NCI-H748 (cell line): ENCODE measurements at regions not wholly inside any gene's neighbourhood (a gene's known extent, or its start where the extent isn't known, plus 50 kb on each side); places are given as distances from the start of the nearest gene placed in this dataset.
"Not testable (repeated sequence)": the region's sequence is repeated elsewhere in the genome, so short reads cannot be mapped to it uniquely, and the experiment has no call there.

ENCODE experiments used
- DNase-seq: peaks from one replicate; lab custom pipeline; 2025; ENCODE audit not compliant: unreplicated experiment; lab: John Stamatoyannopoulos, UW

DNA sequence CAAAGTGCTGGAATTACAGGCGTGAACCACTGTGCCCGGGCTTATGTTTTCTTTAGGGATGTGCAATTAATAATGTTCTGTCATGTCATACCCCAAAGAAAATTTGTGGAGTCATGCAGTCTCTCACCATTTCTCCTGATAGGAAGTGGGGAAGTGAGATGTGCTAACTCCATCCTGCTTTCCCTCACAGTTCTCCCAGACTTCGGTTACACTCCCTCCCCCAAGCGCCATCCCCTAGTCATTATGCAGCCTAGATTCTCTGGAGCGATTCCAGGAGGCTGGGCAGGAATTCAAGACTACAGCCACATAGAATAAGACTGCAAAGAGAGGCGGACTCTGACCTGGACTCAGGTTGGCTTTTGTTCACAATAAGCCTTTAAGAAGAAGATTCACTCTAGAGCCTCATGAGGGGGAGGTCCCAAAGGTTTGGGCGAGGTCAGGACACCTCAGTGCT is 271.4 kb downstream of the ALDH8A1 start:
- DNase-seq: peak; percentile 49

DNA sequence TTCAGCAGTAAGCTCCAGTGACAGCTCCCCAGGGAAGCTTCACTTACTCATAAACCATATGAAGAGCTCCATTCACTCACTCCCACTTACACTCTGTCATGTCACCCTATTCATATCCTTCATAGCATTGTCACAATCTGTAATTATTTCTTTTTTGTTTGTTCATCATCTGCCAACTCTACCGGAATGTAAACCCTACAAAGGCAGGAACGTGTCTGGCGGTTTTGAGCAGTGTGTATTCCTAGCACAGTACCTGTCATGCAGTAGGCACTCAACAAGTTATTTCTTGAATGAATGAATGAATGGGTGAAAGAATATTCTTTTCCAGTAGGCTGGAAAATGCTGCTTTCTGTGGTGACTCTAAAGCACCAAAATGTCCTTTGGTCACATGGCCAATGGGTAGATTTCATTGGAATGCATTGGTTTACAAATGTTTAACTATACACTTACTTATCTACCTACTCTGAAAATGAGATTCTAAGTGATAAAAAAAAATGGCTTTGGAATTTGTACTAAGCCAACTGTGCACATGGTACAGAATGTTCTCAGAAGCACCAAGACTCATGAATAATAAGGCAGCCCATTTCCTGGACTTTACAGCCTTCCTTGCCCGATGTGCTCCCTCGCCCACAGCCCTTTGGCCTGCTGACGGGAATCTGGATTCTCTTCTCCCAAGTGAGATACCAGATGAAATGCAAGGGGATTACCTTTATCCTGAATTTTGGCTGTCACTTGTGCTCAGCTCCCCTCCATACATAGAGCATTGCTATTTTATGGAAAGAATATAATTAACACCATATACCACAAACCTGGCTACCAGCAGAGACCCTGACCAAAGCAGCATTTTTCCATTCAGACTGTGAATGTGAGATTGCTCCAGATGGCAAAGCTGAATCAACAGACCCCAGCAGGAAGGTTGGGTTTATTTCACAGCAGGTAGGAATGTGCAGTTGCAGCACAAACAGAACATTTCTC is 273.3 kb downstream of the ALDH8A1 start:
- DNase-seq: peak; percentile 86

DNA sequence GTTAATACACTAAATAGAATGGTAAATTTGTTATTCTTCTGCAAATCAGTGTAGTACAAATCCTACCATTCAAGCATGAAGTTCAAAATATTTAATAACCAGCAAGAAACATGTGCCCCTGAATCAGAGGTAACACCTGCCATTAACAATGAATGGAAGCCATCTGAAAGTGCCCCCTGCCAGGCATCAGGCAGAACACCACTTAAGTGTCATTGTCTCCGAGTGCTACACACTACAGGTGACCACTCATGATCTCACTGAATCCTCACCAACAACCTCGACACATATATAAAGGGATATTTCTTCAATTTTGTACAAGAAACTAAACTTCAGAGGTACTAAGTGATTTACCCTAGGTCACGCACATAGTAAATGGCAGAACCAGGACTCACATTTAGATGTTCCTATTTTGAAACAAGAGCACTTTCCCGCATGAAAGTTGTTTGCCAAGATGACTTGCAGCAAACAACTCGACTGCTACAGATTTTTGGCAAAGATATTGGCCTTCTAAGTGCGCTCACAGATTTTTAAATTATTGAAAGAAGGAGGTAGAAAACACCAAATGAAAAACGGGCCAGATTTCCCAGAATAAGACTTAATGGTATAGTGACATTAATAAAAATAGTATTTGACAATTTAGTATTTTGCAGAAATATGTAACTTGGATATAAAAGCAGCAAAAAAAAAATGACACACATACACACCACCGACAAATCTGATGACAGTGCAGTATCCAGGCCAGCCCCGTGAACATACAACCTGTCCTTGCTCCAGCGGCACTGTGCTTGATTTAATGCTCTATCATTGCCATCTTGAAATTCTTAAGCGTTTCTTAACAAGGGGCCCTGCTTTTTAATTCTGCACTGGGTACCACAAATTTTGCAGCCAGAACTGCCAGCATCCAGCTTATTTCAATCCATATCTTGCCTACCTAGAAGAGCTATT is 274.5 kb downstream of the ALDH8A1 start:
- peak; percentile 97 for DNase-seq

DNA sequence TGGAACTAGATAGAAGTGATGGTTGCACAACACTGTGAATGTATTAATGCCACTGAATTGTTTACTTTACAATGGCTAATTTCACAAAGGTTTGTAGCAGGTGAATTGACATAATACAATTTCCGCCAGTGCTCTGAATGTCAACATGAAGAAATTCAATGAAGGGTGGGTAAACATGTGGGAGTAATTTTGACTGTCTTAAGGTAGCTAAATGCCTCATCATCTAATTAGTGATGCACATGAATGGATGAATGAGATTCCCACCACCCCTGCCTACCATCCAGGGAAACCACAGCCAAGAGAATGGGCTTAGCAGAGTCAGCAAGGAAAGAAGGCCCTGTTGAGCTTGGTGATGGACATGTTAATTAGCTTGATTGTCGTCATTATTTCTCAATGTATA is 275.3 kb downstream of the ALDH8A1 start:
- peak; percentile 98 for DNase-seq

DNA sequence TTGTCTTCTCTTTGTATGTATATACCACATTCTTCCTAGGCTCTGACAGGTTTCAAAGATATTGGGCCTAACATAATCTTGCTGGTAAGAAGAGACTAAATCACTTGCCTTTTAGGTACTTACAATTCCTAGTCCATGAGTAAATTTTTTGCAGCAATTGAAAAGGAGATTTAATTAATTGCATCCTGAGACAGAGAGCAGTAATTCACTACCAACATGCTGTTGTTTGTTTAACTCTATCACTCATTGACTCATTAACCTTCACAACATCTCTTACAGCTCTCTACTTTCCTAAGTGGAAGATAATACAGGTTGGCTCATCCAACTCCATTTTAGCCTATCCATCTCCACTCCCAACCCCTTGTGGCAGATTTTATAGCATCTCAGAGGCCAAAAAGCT is 280.4 kb downstream of the ALDH8A1 start:
- peak; percentile 34 for DNase-seq

DNA sequence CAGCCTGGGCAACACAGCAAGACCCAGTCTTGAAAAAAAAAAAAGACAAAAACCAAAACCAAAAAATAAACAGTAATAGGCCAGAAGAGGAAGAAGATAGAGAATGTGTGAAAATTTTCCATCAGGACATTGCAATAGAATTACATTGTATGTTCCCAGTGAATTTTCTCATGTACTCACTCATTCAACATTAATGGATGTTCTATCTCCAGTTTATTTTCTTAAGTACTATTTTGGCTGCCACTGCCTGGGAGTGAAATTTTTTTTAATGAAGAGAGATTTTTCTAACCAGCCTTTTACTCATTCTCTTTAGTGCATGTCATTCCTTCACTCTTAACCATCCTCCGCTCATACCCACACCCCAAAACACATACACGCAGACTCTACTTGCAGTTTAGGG is 282.8 kb downstream of the ALDH8A1 start:
- DNase-seq: no peak

DNA sequence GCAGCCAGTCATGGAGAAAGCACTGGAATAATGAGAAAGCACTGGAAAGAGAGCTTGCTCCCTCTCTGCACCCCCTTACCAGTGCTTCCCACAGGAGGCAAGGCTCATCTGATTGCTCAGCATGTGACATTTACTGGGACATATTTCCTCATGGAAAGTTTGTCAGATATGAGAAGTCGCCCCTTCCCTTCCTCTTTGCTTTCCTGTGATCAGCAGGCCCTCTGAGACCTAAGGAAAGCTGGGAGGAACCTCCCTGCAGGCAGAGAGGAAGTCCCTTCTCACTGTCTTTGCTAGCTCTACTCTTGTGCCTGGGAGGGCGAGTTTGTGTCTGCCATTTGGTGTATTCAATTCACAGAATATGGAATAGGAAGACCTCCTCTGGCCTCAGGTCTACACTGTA is 283.8 kb downstream of the ALDH8A1 start:
- no peak for DNase-seq

DNA sequence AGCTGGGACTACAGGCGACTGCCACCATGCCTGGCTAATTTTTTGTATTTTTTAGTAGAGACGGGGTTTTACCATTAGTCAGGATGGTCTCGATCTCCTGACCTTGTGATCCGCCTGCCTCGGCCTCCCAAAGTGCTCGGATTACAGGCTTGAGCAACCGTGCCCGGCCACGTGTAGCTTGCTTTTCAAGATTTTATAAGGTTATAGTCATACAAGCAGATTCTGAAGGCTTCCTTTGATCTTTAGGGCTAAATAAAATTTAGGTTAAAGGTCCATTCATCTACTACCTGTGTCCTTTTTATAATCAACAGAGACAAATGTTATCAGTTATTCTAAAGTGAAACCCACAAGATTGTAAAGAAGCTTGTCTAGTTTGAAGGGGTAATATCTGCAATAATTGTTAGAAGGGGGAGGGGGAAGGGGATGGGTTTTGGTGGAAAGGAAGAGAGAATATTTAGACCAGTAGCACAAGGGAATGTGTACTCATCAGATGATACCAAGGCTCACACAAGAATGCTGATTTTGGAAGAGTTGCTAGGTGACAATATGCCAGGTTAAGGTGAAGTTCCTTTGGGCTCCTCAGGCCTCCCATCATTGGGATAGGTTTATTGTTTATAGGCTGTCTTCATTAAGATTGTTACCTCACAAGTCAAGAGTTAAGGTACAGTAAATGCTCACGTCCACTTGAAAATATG is 284.7 kb downstream of the ALDH8A1 start:
- no peak for DNase-seq

DNA sequence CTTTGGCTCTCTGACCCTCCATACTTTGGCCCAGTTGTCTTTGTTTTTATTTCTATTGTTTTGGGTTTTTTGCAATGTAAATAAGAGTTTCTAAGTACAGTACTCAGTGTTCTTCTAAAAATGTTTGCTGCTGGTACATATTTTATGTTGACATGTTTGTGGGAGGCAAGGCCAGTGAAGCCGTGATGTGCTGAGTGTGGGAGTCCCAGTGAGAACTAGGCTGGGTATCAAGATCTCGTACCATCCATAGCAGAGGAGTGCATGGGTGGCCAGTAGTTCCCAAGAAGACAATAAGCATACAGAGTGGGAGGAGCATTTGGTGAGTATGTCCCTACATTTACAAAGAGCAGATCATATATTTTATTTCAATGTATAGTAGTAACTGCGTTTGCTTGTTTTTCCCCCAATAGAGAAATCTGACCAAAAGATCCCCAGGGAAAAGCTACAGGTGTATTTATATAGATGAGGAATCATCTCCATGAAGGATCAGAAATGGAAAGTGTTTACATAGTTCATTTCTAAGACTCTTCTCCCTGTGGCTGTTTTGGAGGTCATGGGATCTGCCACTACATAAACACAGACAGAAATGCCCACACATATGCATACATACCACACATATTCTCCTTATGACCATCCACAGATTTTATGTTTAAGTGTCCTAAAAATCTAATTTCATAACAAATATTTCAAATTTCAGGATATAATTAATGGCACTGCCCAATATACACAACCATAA is 285.9 kb downstream of the ALDH8A1 start:
- no peak for DNase-seq

DNA sequence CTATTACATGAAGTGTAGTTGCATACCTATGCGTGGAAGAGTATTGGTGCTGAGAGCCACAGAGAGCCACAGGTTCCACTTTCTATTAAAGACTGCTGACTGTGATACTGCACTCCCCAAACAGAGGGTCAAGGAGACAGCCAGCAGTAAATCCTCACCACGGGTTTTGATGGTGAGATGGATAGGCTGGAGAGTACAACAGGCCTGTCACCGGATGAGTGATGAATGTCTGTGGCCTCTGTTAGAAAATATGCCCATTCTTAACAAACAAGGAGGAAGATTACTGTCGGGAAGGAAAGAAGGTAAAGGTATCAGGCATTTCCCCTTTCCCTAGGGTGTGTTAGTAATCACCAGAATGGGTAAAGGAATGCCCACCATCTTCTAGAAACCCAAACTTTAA is 286.5 kb downstream of the ALDH8A1 start:
- DNase-seq: no peak

DNA sequence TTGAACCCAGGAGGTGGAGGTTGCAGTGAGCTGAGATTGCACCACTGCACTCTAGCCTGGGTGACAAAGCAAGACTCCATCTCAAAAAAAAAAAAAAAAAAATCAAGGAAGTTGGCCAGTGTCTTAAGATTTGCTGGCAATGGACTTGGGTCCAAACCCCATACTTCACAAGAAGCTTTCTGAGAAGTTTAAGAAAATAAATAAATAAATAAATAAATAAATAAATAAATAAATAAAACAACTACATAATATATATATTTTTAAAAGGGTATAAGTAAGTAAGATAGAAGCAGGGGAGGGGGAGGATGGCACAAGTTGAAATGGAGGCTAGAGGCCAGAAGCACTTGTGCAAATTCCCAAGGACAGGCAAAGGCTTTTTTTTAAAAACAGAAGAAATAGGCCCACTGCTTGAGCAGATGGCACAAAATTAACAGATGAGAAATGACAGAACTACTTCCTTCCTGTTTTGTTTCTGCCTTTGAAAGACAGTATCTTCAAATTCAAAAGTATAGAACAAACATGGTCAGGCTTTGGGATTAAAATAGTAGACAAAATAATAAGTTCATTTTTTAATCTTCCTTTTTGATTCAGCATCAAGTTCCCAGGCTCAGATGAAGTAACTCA is 287.7 kb downstream of the ALDH8A1 start:
- no peak for DNase-seq

DNA sequence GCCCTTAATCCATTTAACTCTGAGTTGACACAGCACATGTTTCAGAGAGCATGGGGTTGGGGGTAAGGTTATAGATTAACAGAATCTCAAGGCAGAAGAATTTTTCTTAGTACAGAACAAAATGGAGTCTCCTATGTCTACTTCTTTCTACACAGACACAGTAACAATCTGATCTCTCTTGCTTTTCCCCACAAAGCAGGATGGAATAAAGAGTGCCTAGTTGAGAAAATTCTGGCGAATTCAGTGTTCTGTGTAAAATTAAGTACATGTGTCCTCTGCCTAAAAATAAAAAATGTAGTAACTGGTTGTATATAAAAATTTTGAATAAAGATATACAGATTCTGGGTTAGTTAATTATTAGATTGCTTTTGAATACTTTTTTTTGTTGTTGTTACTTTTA is 290.0 kb downstream of the ALDH8A1 start:
- DNase-seq: not testable (repeated sequence)

DNA sequence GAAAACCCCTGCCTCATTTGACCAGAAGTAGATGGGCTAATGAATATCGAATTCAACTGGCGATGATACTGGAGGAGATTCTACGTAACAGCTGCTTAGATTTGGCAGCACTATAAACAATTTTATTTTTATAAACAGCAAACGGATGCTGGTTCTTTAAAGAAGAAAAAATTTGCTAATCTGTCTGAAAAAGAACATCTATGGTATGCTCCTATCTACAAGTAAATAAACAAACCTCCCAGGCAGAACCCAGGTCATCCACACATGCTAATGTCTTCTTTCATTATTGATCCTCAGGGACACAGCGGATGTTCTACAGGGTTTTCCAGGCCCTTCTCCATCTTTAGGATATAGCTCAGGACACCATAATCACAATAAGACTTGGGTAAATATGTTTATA is 291.3 kb downstream of the ALDH8A1 start:
- DNase-seq: no peak

DNA sequence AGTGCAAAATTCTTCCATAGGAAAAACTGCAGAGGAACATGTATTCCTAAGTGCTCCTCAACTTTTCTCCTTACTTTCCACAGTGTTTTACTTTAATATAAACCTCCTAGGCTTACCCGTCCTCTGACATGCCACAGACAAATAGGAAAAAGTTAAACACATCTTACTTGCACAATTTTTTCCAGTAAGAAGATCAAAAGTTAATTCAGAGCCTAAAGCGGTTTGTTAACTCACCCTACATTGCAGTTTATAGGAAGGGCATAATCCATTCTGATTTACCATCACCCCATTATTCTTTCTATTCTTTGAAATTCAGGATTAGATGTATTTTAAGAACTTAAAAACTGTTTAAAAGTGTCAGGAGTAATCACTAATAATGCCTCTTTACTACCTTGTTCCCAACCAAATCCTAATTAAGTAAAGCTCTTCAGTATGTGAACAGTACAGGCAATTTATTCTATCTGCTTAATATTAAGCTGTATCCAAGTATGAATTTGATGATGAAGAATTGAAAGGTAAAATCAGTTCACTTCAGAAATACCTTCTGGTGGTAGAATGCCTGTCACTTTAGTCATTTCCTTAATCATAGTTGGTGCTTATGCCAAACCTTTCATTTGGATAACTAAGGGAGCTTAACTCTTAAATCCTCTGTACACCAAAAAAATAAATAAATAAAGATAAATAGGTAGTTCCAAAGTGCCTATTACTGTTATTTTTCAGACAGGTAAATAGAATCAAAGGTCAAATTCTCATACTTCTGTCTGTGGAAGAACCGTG is 292.0 kb downstream of the ALDH8A1 start:
- DNase-seq: no peak

DNA sequence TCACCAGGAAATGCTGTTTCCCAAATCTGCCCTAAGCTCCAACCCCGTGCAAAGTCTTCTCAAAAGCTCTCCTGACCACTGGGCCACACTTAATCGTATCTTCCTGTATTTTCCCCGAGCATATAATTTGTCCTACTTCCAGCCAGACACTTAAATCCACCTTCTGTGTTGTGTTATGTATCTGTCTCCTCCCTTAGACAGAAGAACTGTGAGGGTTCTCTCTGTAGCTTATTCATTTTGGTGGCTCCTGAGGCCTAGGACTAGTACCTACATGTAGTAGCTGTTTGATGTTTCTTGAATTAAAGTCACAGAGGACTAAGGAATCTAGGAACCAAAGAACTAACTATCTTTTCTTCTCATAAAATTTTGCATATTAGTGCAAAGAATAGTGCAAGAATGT is 292.6 kb downstream of the ALDH8A1 start:
- no peak for DNase-seq

DNA sequence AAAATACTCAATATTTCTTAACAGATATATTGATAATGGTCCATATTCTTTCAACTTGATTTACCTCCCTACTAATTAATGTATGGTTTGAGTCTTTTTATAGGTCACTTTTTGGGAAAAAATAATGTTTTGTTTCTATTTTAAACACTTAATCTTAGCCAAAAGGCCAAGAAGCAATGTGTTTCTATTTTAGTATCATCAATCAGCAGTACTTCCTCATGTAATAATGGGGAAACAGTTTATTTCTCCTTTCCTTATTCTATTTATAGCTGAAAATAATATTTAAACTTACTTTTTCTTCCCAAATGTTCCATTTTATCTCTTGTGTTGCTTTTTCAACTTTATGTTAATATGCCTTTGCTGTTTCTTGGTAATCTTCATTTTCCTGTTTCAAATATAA is 295.1 kb downstream of the ALDH8A1 start:
- no peak for DNase-seq

DNA sequence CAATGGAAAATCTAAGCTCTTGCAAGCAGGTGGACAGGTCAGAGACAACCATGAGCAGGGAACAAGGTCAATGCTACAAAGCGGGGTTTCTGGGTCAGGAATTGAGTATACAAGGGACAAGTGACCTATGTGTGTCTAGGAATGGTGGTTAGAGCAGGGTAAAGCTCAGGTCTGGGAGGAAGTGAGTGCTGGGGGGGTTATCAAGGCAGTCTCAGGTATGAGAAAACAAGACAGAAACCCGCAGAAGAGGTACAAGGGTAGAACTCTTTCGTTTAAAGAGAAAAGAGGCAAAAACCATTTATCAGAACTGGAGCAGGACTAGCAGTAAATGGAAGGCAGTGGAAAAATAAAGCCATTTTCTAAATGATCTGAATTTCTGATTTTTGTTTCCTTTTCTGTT is 298.4 kb downstream of the ALDH8A1 start:
- no peak for DNase-seq

DNA sequence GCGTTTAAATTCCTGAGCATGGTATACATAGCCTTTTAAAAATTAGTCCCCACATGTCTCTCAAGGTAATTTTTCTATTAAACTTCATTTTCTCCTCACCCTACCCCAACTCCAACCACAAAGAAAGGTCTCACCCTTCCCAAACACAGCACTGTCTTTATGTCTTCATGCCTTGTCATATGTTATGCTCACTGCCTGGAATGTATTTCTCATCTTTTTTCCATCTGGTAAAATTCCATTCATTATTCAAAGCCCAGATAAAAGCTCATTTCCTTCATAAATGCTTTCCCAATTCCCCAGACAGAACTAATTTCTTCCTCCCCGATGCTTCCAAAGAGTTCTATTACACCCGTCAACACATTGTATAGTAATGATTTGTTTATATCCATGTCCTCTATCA is 302.0 kb downstream of the ALDH8A1 start:
- no peak for DNase-seq

DNA sequence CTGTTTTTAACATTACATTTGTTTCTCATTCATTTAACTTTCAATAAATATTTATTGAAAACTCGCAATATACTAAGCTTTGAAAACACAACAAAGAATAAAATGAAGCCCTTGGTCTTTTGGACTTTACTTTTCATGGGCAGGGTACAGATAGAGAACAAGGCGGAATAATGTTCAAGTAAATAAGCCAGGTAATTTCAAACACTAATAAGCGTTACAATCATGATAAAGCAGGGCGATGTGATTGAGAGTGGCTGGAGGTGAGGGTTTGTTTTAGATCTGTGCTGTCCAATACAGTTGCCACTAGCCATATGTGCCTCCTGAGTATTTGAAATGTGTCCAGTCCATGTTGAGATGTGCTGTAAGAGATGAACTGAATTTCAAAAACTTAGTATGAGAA is 307.1 kb downstream of the ALDH8A1 start:
- no peak for DNase-seq
